HepG2 (cell line): ENCODE measurements at regions not wholly inside any gene's neighbourhood (a gene's known extent, or its start where the extent isn't known, plus 50 kb on each side); places are given as distances from the start of the nearest gene placed in this dataset.

ENCODE experiments used
- ESRRA ChIP-seq: sonication (generic); formaldehyde crosslinking; IDR thresholded peaks from 2 replicates; pipeline ENCODE4 v1.5.1; 2020; ENCODE audit warnings: mild to moderate bottlenecking, low read depth, missing genetic modification reagents
- HOXA3 ChIP-seq: sonication (generic); formaldehyde crosslinking; IDR thresholded peaks from 2 replicates; pipeline ENCODE4 v1.5.0; 2020; ENCODE audit warnings: missing genetic modification reagents
- NAIF1 ChIP-seq: sonication (generic); formaldehyde crosslinking; IDR thresholded peaks from 2 replicates; pipeline ENCODE4 v1.5.0; 2020; ENCODE audit warnings: mild to moderate bottlenecking, missing genetic modification reagents, borderline replicate concordance
- SP4 ChIP-seq: sonication (generic); formaldehyde crosslinking; IDR thresholded peaks from 2 replicates; pipeline ENCODE4 v1.8.1; 2023; ENCODE audit warnings: mild to moderate bottlenecking, missing genetic modification reagents
- ZNF792 ChIP-seq: IDR thresholded peaks from 2 replicates; pipeline ENCODE4 v1.6.1; 2016
- TF ChIP-seq, protein P1 (sequence below): sonication (generic); formaldehyde crosslinking; IDR thresholded peaks from one replicate; pipeline ENCODE4 v1.5.1; 2020; ENCODE audit warnings: mild to moderate bottlenecking, missing genetic modification reagents; ENCODE audit errors: not compliant biosample characterization
- TF ChIP-seq, protein P2 (sequence below): sonication (generic); formaldehyde crosslinking; IDR thresholded peaks from 2 replicates; pipeline ENCODE4 v1.5.1; 2020; ENCODE audit warnings: missing genetic modification reagents, mild to moderate bottlenecking, borderline replicate concordance
- TF ChIP-seq, protein P3 (sequence below): sonication (generic); formaldehyde crosslinking; IDR thresholded peaks from 2 replicates; pipeline ENCODE4 v1.4.0; 2020; ENCODE audit warnings: missing genetic modification reagents, borderline replicate concordance

DNA sequence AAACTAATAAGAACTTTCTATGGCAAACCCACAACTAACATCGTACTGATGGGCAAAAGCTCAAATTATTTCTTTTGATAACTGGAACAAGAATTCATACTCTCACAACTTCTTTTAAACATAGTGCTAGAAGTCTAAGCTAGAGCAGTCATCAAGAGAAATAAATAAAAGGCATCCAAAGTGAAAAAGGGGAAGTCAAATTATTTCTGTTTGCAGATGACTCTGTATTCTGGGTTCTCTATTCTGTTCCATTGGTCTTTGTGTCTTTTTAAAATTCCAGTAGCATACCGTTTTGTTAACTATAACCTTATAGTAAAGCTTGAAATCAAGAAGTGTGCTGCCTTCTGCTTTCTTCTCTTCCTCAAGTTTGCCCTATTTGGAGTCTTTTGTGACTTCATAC is 1215.9 kb downstream of the UQCRFS1 start (continued):
- TF ChIP-seq, protein P1, sequence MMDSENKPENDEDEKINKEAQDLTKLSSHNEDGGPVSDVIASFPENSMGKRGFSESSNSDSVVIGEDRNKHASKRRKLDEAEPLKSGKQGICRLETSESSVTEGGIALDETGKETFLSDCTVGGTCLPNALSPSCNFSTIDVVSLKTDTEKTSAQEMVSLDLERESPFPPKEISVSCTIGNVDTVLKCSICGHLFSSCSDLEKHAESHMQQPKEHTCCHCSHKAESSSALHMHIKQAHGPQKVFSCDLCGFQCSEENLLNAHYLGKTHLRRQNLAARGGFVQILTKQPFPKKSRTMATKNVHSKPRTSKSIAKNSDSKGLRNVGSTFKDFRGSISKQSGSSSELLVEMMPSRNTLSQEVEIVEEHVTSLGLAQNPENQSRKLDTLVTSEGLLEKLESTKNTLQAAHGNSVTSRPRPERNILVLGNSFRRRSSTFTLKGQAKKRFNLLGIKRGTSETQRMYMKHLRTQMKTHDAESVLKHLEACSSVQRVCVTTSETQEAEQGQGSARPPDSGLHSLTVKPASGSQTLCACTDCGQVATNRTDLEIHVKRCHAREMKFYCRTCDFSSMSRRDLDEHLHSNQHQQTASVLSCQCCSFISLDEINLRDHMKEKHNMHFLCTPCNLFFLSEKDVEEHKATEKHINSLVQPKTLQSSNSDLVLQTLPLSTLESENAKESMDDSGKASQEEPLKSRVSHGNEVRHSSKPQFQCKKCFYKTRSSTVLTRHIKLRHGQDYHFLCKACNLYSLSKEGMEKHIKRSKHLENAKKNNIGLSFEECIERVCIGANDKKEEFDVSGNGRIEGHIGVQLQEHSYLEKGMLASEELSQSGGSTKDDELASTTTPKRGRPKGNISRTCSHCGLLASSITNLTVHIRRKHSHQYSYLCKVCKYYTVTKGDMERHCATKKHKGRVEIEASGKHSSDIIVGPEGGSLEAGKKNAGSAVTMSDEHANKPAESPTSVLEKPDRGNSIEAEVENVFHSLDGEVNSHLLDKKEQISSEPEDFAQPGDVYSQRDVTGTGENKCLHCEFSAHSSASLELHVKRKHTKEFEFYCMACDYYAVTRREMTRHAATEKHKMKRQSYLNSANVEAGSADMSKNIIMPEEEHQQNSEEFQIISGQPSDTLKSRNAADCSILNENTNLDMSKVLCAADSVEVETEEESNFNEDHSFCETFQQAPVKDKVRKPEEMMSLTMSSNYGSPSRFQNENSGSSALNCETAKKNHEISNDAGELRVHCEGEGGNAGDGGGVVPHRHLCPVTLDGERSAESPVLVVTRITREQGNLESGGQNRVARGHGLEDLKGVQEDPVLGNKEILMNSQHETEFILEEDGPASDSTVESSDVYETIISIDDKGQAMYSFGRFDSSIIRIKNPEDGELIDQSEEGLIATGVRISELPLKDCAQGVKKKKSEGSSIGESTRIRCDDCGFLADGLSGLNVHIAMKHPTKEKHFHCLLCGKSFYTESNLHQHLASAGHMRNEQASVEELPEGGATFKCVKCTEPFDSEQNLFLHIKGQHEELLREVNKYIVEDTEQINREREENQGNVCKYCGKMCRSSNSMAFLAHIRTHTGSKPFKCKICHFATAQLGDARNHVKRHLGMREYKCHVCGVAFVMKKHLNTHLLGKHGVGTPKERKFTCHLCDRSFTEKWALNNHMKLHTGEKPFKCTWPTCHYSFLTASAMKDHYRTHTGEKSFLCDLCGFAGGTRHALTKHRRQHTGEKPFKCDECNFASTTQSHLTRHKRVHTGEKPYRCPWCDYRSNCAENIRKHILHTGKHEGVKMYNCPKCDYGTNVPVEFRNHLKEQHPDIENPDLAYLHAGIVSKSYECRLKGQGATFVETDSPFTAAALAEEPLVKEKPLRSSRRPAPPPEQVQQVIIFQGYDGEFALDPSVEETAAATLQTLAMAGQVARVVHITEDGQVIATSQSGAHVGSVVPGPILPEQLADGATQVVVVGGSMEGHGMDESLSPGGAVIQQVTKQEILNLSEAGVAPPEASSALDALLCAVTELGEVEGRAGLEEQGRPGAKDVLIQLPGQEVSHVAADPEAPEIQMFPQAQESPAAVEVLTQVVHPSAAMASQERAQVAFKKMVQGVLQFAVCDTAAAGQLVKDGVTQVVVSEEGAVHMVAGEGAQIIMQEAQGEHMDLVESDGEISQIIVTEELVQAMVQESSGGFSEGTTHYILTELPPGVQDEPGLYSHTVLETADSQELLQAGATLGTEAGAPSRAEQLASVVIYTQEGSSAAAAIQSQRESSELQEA: no peak
- TF ChIP-seq ESRRA (CRISPR knock-in tag) (no peak), HOXA3 (CRISPR knock-in tag) (no peak), ZNF792 (no peak), NAIF1 (CRISPR knock-in tag) (no peak), SP4 (CRISPR knock-in tag) (no peak)
- TF ChIP-seq, protein P2, sequence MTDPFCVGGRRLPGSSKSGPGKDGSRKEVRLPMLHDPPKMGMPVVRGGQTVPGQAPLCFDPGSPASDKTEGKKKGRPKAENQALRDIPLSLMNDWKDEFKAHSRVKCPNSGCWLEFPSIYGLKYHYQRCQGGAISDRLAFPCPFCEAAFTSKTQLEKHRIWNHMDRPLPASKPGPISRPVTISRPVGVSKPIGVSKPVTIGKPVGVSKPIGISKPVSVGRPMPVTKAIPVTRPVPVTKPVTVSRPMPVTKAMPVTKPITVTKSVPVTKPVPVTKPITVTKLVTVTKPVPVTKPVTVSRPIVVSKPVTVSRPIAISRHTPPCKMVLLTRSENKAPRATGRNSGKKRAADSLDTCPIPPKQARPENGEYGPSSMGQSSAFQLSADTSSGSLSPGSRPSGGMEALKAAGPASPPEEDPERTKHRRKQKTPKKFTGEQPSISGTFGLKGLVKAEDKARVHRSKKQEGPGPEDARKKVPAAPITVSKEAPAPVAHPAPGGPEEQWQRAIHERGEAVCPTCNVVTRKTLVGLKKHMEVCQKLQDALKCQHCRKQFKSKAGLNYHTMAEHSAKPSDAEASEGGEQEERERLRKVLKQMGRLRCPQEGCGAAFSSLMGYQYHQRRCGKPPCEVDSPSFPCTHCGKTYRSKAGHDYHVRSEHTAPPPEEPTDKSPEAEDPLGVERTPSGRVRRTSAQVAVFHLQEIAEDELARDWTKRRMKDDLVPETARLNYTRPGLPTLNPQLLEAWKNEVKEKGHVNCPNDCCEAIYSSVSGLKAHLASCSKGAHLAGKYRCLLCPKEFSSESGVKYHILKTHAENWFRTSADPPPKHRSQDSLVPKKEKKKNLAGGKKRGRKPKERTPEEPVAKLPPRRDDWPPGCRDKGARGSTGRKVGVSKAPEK: no peak
- TF ChIP-seq, protein P3, sequence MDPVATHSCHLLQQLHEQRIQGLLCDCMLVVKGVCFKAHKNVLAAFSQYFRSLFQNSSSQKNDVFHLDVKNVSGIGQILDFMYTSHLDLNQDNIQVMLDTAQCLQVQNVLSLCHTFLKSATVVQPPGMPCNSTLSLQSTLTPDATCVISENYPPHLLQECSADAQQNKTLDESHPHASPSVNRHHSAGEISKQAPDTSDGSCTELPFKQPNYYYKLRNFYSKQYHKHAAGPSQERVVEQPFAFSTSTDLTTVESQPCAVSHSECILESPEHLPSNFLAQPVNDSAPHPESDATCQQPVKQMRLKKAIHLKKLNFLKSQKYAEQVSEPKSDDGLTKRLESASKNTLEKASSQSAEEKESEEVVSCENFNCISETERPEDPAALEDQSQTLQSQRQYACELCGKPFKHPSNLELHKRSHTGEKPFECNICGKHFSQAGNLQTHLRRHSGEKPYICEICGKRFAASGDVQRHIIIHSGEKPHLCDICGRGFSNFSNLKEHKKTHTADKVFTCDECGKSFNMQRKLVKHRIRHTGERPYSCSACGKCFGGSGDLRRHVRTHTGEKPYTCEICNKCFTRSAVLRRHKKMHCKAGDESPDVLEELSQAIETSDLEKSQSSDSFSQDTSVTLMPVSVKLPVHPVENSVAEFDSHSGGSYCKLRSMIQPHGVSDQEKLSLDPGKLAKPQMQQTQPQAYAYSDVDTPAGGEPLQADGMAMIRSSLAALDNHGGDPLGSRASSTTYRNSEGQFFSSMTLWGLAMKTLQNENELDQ (CRISPR knock-in tag): no peak
